ENCODE measurements at regions not wholly inside any gene's neighbourhood (a gene's known extent, or its start where the extent isn't known, plus 50 kb on each side); places are given as distances from the start of the nearest gene placed in this dataset.

DNA sequence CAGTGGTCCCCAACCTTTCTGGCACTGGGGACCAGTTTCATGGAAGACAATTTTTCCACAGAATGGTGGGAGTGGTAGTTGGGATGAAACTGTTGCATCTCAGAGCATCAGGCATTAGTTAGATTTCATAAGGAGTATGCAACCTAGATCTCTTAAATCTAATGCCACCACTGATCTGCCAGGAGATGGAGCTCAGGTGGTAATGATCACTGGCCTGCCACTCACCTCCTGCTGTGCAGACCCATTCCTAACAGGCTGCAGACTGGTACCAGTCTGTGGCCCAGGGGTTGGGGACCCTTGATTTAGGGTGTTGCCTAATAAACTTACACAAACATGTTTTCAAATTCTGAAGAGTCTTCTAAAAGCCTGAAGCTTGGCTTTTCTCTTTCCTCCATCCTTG lies 261.3 kb downstream of the CDH19 start:
- Mint-ChIP-seq H3K4me1 (ENCODE audit: low read depth) (no peaks in the 10 kb centered on the region), H3K9me3 (peaks cover 19% of the 10 kb centered on the region), H3K4me3 (ENCODE audit: low read depth) (no peak overlapping the region), H3K36me3 (ENCODE audit: low read depth) (no peaks in the 10 kb centered on the region), H3K27ac (no peak overlapping the region), H3K27me3 (ENCODE audit: low read depth) (no peaks in the 10 kb centered on the region)
- intact Hi-C loops (cut with micrococcal nuclease) = no loop called here
- DNase-seq (ENCODE audit: low spot score) = no peak

DNA sequence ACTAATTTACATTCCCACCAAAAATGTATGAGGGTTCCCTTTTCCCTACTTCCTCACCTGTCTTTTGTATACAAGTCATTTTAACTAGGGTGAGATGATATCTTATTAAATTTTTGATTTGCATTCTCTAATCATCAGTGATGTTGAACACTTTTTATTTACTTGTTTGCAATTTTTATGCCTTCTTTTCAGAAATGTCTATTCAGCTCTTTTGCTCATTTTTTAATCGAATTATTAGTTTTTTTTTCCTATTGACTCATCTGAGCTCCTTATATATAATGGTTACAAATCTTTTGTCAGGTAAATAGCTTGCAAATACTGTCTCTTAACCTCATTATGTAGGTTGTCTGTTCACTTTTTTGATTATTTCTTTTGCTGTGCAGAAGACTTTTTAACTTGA lies 269.4 kb downstream of the CDH19 start:
- Mint-ChIP-seq H3K4me1 (ENCODE audit: low read depth) (no peaks in the 10 kb centered on the region), H3K9me3 (peaks cover 28% of the 10 kb centered on the region), H3K27ac (no peak overlapping the region), H3K36me3 (ENCODE audit: low read depth) (no peaks in the 10 kb centered on the region), H3K27me3 (ENCODE audit: low read depth) (no peaks in the 10 kb centered on the region), H3K4me3 (ENCODE audit: low read depth) (no peak overlapping the region)
- intact Hi-C loops (cut with micrococcal nuclease) = no loop called here
- DNase-seq (ENCODE audit: low spot score) = no peak

DNA sequence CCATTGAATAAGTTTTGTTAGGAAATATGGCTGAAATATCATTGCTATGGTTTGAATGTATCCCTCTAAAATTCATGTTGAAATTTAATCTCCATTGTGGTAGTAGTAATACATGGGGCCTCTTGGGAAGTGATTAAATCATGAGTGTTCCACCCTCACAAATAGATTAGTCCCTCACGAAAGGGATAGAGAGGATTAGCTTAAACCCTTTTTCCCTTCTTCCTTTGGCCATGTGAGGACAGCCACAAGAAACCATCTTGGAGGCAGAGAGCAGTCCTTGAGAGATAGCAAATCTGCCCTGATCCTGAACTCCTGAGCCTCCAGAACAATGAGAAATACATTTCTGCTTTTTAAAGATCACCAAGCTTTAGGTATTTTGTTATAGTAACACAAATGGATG lies 274.2 kb downstream of the CDH19 start:
- H3K9me3 Mint-ChIP-seq = peaks cover 15% of the 10 kb centered on the region
- H3K4me3 Mint-ChIP-seq (ENCODE audit: low read depth) = no peak overlapping the region
- H3K27ac Mint-ChIP-seq = no peak overlapping the region
- DNase-seq (ENCODE audit: low spot score) = no peak
- H3K36me3 Mint-ChIP-seq (ENCODE audit: low read depth) = no peaks in the 10 kb centered on the region
- no peaks in the 10 kb centered on the region for H3K27me3 Mint-ChIP-seq (ENCODE audit: low read depth)
- H3K4me1 Mint-ChIP-seq (ENCODE audit: low read depth) = no peaks in the 10 kb centered on the region
- intact Hi-C loops (cut with micrococcal nuclease) = no loop called here

DNA sequence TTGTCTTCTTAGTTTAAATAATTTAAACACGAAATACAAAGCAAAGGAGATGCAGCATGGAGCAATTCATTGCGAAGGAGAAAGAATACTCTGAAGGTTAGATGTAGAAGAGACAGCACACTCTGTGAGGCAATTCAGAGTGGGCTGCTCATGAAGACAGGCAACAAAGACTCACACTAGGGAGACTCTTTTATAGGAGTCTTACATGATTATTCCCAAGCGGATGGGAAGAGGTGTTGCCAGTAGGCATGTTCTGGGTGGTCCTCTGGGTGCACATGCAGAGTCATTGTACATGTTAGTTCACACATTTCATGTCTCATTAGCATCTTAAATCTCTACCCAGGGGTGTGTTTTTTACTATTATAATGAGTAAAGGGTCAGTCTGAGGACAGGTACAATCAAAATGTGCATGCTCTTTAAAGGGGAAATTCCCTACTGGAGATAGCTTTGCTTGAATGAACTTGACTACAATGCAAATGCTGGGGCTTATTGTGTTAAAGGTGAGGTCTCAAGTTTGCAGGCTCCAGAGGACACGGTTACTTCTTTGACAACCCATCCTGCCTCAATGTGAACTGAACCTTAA lies 275.5 kb downstream of the CDH19 start:
- Mint-ChIP-seq H3K27me3 (ENCODE audit: low read depth) (no peaks in the 10 kb centered on the region), H3K36me3 (ENCODE audit: low read depth) (no peaks in the 10 kb centered on the region)
- intact Hi-C loops (cut with micrococcal nuclease) = no loop called here

DNA sequence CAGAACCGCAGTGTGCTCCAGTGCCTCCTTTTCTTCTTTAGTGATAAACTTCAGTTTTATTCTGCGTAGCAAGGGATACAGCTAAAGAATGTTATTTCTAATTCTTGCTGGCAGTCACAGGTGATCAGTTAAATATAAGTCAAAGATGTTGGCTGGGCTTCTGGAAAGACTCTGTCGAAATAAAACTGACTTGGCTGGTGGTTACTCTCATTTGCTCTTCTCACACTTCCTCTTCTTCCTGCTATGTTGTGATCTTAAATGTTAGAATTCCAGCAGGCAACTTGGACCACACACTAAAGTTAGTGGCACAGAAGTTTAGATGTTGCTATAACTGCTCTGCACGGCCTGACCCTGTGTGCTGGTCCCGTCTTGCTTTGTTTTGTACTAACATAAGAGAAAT lies 278.6 kb downstream of the CDH19 start:
- no peak for DNase-seq (ENCODE audit: low spot score)
- no peaks in the 10 kb centered on the region for H3K36me3 Mint-ChIP-seq (ENCODE audit: low read depth)
- H3K9me3 Mint-ChIP-seq = peaks cover 17% of the 10 kb centered on the region
- H3K4me1 Mint-ChIP-seq (ENCODE audit: low read depth) = no peaks in the 10 kb centered on the region
- no peak overlapping the region for H3K27ac Mint-ChIP-seq
- no peaks in the 10 kb centered on the region for H3K27me3 Mint-ChIP-seq (ENCODE audit: low read depth)
- intact Hi-C loops (cut with micrococcal nuclease) = no loop called here
- H3K4me3 Mint-ChIP-seq (ENCODE audit: low read depth) = no peak overlapping the region

More for the DNA sequence above, 275.5 kb downstream of the CDH19 start:
- H3K27ac Mint-ChIP-seq = no peak overlapping the region
- no peak for DNase-seq (ENCODE audit: low spot score)
- no peak overlapping the region for H3K4me3 Mint-ChIP-seq (ENCODE audit: low read depth)
- no peaks in the 10 kb centered on the region for H3K4me1 Mint-ChIP-seq (ENCODE audit: low read depth)
- H3K9me3 Mint-ChIP-seq = peaks cover 8% of the 10 kb centered on the region

DNA sequence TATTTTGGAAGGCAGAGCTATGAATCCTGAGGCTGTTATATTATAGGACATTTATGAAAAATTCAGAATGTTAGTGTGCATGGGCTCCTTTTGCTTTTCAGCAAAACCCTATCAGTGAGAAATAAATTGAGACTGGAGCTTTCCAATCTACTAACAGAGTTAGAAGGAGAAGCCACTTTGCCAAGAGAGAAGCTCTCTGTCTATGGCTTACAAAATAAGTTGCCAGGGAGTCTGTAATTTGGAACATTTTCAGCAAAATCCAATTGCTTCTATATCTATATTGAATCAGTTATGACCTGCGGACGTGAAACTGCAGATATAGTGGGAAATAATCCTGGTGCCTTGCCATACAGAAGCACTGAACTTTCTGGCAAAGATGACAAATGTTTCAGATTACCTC lies 279.3 kb downstream of the CDH19 start:
- intact Hi-C loops (cut with micrococcal nuclease) = no loop called here
- Mint-ChIP-seq H3K36me3 (ENCODE audit: low read depth) (no peaks in the 10 kb centered on the region), H3K9me3 (peaks cover 19% of the 10 kb centered on the region), H3K4me3 (ENCODE audit: low read depth) (no peak overlapping the region), H3K27me3 (ENCODE audit: low read depth) (no peaks in the 10 kb centered on the region), H3K27ac (no peak overlapping the region), H3K4me1 (ENCODE audit: low read depth) (no peaks in the 10 kb centered on the region)
- no peak for DNase-seq (ENCODE audit: low spot score)

DNA sequence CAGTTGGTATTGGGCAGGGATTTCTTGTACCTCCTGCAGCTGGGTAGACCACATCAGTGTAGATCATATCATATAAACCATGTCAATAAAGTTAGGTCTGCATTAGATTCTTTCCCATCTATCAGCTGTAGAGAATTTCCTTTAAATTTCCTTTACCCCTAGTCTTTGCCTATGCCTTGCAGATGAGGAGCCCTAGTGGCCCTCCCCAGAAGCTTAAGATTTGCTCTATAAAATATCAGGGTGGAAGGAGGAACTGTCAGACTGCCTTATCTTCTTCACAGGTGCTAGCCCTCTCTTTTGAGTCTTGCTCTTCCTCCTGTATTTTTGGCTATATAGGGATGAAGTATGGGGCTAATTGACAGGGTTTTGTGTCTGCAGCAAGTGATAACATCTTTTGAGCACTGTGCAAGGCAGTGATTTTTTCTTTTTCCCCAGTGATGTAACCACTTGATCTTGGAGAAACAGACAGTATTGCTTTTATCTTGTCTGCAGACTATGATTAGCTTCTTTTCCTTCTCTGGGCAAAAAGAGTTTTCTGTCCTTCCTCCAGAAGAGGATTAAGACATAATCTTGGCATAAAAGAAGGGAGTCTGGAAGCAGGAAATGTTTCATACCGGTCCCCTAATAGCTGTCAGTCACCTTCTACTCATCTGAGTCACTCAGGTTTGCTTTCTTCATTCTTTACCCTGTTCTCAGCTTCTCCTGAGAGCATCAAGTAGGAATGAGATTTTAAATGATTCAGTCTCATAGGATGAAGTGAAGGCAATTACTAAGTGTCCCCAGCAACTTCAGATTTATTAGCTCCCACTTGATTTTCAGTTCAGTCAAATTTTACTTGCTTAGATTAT lies 286.4 kb downstream of the CDH19 start:
- intact Hi-C loops (cut with micrococcal nuclease) = no loop called here
- H3K27ac Mint-ChIP-seq = no peak overlapping the region
- DNase-seq (ENCODE audit: low spot score) = no peak
- H3K4me3 Mint-ChIP-seq (ENCODE audit: low read depth) = no peak overlapping the region
- peaks cover 17% of the 10 kb centered on the region for H3K9me3 Mint-ChIP-seq
- H3K27me3 Mint-ChIP-seq (ENCODE audit: low read depth) = no peaks in the 10 kb centered on the region
- no peaks in the 10 kb centered on the region for H3K36me3 Mint-ChIP-seq (ENCODE audit: low read depth)
- no peaks in the 10 kb centered on the region for H3K4me1 Mint-ChIP-seq (ENCODE audit: low read depth)

DNA sequence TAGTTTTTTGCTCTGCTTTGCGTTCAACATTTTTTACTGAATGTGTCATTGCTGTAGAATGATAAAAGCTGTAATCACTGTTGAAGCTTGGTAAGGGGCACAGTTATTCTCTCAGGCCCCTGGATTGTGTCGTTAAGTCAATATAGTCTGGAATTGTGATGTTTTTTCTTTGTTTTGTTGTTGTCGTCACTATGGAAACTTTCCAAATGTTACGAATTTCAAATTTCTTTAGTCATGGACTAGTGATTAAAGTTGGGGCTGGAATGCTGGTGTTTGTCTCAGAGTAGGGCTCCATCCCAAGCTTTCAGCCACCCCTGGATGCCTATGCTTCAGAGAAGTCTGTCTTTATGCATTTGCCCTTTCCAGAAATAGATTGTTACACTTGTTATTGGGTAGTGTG lies 287.2 kb downstream of the CDH19 start:
- Mint-ChIP-seq H3K4me1 (ENCODE audit: low read depth) (no peaks in the 10 kb centered on the region), H3K27me3 (ENCODE audit: low read depth) (no peaks in the 10 kb centered on the region), H3K4me3 (ENCODE audit: low read depth) (no peak overlapping the region), H3K9me3 (peaks cover 22% of the 10 kb centered on the region), H3K27ac (no peak overlapping the region), H3K36me3 (ENCODE audit: low read depth) (no peaks in the 10 kb centered on the region)
- intact Hi-C loops (cut with micrococcal nuclease) = no loop called here
- no peak for DNase-seq (ENCODE audit: low spot score)

DNA sequence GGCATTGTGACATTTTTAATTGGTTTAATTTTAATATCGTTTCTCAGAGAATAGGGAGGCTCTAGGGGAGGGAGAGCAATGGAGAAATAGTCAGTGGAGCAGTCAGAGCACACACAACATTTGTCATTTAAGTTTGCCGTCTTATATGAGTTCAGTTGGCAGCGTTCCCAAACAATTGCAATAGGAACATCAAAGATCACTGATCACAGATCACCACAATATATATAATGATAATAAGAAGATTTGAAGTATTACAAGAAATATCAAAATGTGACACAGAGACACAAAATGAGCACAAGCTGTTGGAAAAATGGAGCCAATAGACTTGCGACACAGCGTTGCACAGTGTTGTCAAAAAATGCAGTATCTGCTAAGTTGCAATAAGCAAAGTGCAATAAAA lies 303.7 kb downstream of the CDH19 start:
- no peaks in the 10 kb centered on the region for H3K27me3 Mint-ChIP-seq (ENCODE audit: low read depth)
- H3K36me3 Mint-ChIP-seq (ENCODE audit: low read depth) = no peaks in the 10 kb centered on the region
- no peak overlapping the region for H3K27ac Mint-ChIP-seq
- DNase-seq (ENCODE audit: low spot score) = no peak
- H3K4me3 Mint-ChIP-seq (ENCODE audit: low read depth) = no peak overlapping the region
- peaks cover 9% of the 10 kb centered on the region for H3K9me3 Mint-ChIP-seq
- intact Hi-C loops (cut with micrococcal nuclease) = no loop called here
- H3K4me1 Mint-ChIP-seq (ENCODE audit: low read depth) = no peaks in the 10 kb centered on the region

DNA sequence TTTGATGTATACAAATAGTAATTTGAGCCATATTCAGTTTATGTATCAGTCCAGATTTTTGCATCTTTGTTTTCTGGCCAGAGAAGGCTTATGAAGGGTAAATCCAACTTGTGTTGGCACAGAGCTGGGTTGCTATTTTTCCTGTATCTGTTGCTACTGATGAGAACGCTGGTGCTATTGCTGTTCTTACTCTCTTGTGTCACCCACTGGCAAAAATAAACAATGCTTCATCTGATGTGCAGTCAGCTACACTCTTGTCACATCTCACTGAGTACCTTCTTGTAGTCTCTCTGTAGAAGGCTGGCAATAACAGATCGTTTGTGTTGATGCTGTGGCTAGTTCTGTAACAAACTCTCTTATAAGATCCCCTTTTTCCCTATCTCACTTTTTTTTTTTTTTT lies 323.4 kb downstream of the CDH19 start:
- intact Hi-C loops (cut with micrococcal nuclease) = no loop called here
- no peak for DNase-seq (ENCODE audit: low spot score)
- H3K27ac Mint-ChIP-seq = no peak overlapping the region

DNA sequence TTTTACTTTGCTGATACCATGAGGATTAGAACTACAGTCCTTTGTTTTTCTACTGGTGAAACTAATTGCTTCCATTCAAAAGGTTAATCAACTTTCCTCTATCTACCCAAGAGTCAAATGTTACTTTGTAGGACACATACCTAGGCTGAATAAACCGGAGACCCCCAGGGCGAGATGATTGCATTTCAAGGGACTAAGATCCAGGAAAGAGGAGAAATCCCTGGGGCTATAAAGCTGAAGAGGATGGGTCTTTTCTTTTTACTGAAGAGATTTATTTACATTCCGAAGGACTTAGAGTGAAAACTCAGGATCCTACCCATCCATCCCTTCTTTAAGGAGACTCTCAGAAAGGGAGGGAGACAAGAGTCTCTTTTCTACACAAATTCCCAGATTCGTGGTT lies 331.9 kb downstream of the CDH19 start:
- intact Hi-C loops (cut with micrococcal nuclease) = no loop called here
- Mint-ChIP-seq H3K9me3 (peaks cover 59% of the 10 kb centered on the region), H3K4me3 (ENCODE audit: low read depth) (no peak overlapping the region), H3K27ac (no peak overlapping the region), H3K4me1 (ENCODE audit: low read depth) (no peaks in the 10 kb centered on the region), H3K36me3 (ENCODE audit: low read depth) (no peaks in the 10 kb centered on the region), H3K27me3 (ENCODE audit: low read depth) (no peaks in the 10 kb centered on the region)
- DNase-seq (ENCODE audit: low spot score) = no peak

More for the DNA sequence above, 323.4 kb downstream of the CDH19 start:
- Mint-ChIP-seq H3K4me1 (ENCODE audit: low read depth) (no peaks in the 10 kb centered on the region), H3K9me3 (peaks cover 15% of the 10 kb centered on the region), H3K4me3 (ENCODE audit: low read depth) (no peak overlapping the region), H3K36me3 (ENCODE audit: low read depth) (no peaks in the 10 kb centered on the region), H3K27me3 (ENCODE audit: low read depth) (no peaks in the 10 kb centered on the region)

DNA sequence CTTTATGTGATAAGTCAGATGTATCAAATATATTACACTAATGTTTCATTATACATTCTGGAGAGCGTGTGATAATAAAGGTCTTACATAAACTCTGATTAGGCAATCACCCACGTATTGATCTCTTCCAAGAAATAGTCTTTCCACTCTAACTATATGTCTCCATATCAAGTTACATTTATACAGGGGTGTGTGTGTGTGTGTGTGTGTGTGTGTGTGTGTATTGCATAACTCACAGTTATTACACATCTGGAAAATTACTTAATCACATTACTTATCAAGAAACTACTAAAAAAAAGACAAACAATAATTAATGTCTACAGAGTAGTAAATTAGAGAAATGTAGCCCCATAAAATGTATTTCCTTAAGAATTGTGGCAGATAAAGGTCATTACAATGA lies 339.8 kb downstream of the CDH19 start:
- Mint-ChIP-seq H3K27me3 (ENCODE audit: low read depth) (no peaks in the 10 kb centered on the region), H3K27ac (no peak overlapping the region), H3K4me1 (ENCODE audit: low read depth) (no peaks in the 10 kb centered on the region), H3K4me3 (ENCODE audit: low read depth) (no peak overlapping the region), H3K9me3 (peaks cover 38% of the 10 kb centered on the region), H3K36me3 (ENCODE audit: low read depth) (no peaks in the 10 kb centered on the region)
- DNase-seq (ENCODE audit: low spot score) = no peak
- intact Hi-C loops (cut with micrococcal nuclease) = no loop called here

DNA sequence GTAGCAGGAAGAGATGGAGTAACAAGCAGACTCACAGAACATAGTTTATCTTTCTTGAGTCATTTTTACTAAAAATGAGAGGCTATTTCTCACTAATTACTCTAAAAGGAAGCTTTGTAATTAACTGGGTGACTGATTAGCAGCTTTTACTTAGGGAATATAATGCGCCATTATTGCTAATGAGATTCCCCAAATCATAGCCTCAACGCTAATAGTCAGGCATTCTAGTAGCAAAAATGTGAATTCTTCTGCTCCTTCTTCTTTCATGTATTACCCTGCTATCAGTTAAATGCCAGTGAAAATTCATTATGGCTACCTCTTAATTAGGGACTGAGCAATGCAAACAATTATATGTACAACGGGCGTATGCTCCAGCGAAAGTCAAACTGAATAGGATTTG lies 349.8 kb downstream of the CDH19 start:
- no peaks in the 10 kb centered on the region for H3K27me3 Mint-ChIP-seq (ENCODE audit: low read depth)
- intact Hi-C loops (cut with micrococcal nuclease) = no loop called here
- H3K36me3 Mint-ChIP-seq (ENCODE audit: low read depth) = no peaks in the 10 kb centered on the region
- H3K4me1 Mint-ChIP-seq (ENCODE audit: low read depth) = no peaks in the 10 kb centered on the region
- DNase-seq (ENCODE audit: low spot score) = no peak
- H3K9me3 Mint-ChIP-seq = peaks cover 15% of the 10 kb centered on the region
- H3K27ac Mint-ChIP-seq = no peak overlapping the region
- no peak overlapping the region for H3K4me3 Mint-ChIP-seq (ENCODE audit: low read depth)
